Ishikawa (cell line): ENCODE measurements at regions not wholly inside any gene's neighbourhood (a gene's known extent, or its start where the extent isn't known, plus 50 kb on each side); places are given as distances from the start of the nearest gene placed in this dataset.

Source experiments
- CEBPB ChIP-seq: IDR thresholded peaks from 2 replicates; pipeline ENCODE4 v1.6.1; 2012
- CREB1 ChIP-seq: IDR thresholded peaks from 2 replicates; pipeline ENCODE4 v1.6.1; 2012; ENCODE audit warnings: low read depth
- EGR1 ChIP-seq: IDR thresholded peaks from 2 replicates; pipeline ENCODE4 v1.6.1; 2012
- EP300 ChIP-seq: IDR thresholded peaks from 2 replicates; pipeline ENCODE4 v1.6.1; 2012; ENCODE audit warnings: borderline replicate concordance
- FOXM1 ChIP-seq: IDR thresholded peaks from 2 replicates; pipeline ENCODE4 v1.6.1; 2012; ENCODE audit warnings: low read depth, borderline replicate concordance
- MAX ChIP-seq: IDR thresholded peaks from 2 replicates; pipeline ENCODE4 v1.6.1; 2012
- NFIC ChIP-seq: IDR thresholded peaks from 2 replicates; pipeline ENCODE4 v1.6.1; 2012
- RAD21 ChIP-seq: IDR thresholded peaks from 2 replicates; pipeline ENCODE4 v1.6.1; 2012; ENCODE audit warnings: low read depth
- REST ChIP-seq: IDR thresholded peaks from 2 replicates; pipeline ENCODE4 v1.6.1; 2012; ENCODE audit warnings: low read depth, mild to moderate bottlenecking
- TAF1 ChIP-seq: IDR thresholded peaks from 2 replicates; pipeline ENCODE4 v1.6.1; 2012; ENCODE audit warnings: low read depth, mild to moderate bottlenecking
- TCF12 ChIP-seq: IDR thresholded peaks from 2 replicates; pipeline ENCODE4 v1.6.1; 2012; ENCODE audit warnings: low read depth
- TEAD4 ChIP-seq: IDR thresholded peaks from 2 replicates; pipeline ENCODE4 v1.6.1; 2012
- USF1 ChIP-seq: IDR thresholded peaks from 2 replicates; pipeline ENCODE4 v1.6.1; 2012
- YY1 ChIP-seq: IDR thresholded peaks from 2 replicates; pipeline ENCODE4 v1.6.1; 2012; ENCODE audit warnings: low read depth
- ZBTB7A ChIP-seq: IDR thresholded peaks from 2 replicates; pipeline ENCODE4 v1.6.1; 2012; ENCODE audit warnings: low read depth

- no peak for TF ChIP-seq YY1
- TF ChIP-seq MAX: no peak
- no peak for TF ChIP-seq EP300
- TF ChIP-seq RAD21: no peak
- TF ChIP-seq CREB1: no peak
- TF ChIP-seq USF1: no peak
- no peak for TF ChIP-seq TEAD4
- no peak for TF ChIP-seq TCF12
- TF ChIP-seq EGR1: no peak
- TF ChIP-seq TAF1: no peak
- TF ChIP-seq ZBTB7A: no peak
- no peak for TF ChIP-seq FOXM1
- no peak for TF ChIP-seq NFIC
- no peak for TF ChIP-seq CEBPB
- no peak for TF ChIP-seq REST
Measured at GRCh38 chr20:6265204-6265904, 142.5 kb upstream of the FERMT1 start.

GRCh38 chr20:6253396-6253795 is 130.6 kb upstream of the FERMT1 start:
- TF ChIP-seq YY1 (no peak), EGR1 (no peak), CREB1 (no peak), RAD21 (no peak), TEAD4 (no peak)

GRCh38 chr20:6245436-6245835 is 122.6 kb upstream of the FERMT1 start:
- no peak for TF ChIP-seq USF1
- TF ChIP-seq TEAD4: no peak
- no peak for TF ChIP-seq TAF1
- TF ChIP-seq RAD21: no peak
- TF ChIP-seq CREB1: no peak
- TF ChIP-seq EP300: no peak
- no peak for TF ChIP-seq REST
- no peak for TF ChIP-seq ZBTB7A
- no peak for TF ChIP-seq FOXM1

GRCh38 chr20:6241591-6241990 is 118.8 kb upstream of the FERMT1 start:
- no peak for TF ChIP-seq ZBTB7A
- TF ChIP-seq EGR1: no peak
- no peak for TF ChIP-seq YY1
- no peak for TF ChIP-seq TCF12
- TF ChIP-seq TAF1: no peak
- no peak for TF ChIP-seq RAD21
- TF ChIP-seq NFIC: no peak
- no peak for TF ChIP-seq REST
- TF ChIP-seq TEAD4: no peak
- TF ChIP-seq CREB1: no peak
- TF ChIP-seq CEBPB: no peak
- no peak for TF ChIP-seq FOXM1
- no peak for TF ChIP-seq USF1
- no peak for TF ChIP-seq MAX
